COLO668 (cell line): ENCODE measurements at regions not wholly inside any gene's neighbourhood (a gene's known extent, or its start where the extent isn't known, plus 50 kb on each side); places are given as distances from the start of the nearest gene placed in this dataset.
"Not testable (repeated sequence)": the region's sequence is repeated elsewhere in the genome, so short reads cannot be mapped to it uniquely, and the experiment has no call there.

Experiments used
- DNase-seq: peaks from one replicate; lab custom pipeline; 2025; ENCODE audit not compliant: unreplicated experiment; lab: John Stamatoyannopoulos, UW

DNA sequence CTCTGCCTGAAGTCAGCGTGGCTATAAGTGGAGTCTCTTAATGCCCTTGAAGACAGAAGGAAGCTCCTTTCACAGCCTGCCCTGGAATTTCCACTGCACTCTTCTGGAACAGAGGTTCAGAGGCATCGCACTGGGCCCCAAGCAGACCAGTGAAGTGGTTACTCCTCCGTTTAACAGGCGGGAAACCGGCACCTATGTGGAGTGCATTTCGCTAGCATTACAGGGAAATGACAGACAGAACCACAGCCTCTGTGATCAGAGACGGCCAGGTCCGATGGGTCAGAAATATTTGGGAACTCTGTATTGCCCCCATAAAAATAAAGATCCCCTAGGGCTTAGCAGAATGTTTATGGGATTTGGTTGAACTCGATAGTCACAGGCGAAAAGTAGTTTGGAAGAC, 406.9 kb upstream of the PRKCQ start:
- DNase-seq: no peak

DNA sequence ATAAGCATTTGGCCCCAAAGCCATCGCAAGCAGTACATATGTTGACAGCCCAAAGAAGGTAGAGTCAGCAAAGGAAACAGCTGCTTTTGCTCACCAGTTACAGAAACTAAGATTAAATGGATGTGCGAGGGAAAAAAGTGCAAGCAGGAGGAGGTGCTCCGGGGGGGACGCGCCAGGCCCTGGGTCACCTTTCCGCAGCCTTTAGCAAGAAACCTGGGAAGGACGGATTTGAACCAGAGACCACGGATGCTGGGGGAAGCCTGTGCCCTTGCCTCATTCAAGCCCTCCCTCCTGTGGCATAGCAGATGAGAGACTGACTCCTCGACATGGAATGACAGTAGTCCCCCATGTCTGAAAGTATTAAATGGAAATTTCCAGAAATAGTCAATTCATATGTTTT, 405.6 kb upstream of the PRKCQ start:
- no peak for DNase-seq

DNA sequence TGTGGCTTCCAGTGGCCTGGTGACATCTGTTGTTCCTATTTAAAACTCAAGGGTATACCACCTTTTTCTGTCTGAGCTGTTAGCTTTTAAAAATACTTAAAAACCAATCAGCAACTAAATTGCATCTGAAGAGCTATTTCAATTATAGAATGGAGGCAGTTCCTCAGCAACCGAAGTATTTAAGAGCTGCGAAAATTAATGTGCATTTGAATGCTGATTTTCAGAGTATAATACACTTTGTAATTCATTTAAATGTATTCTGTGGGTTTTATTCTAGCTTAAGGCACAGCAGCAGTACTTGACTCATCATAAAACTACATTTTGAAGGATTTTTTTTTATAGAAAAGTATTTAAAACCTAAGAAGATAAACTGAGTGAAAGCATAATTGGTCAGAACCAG, 404.9 kb upstream of the PRKCQ start:
- no peak for DNase-seq

DNA sequence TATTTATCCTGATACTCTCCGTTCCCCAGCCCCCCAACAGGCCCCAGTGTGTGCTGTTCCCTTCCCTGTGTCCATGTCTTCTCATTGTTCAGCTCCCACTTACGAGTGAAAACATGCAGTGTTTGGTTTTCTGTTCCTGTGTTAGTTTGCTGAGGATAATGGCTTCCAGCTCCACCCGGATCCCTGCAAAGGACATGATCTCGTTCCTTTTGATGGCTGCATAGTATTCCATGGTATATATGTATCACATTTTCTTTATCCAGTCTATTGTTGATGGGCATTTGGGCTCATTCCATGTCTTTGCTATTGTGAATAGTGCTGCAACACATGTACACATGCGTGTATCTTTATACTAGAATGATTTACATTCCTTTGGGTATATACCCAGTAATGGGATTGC, 403.9 kb upstream of the PRKCQ start:
- DNase-seq: not testable (repeated sequence)

DNA sequence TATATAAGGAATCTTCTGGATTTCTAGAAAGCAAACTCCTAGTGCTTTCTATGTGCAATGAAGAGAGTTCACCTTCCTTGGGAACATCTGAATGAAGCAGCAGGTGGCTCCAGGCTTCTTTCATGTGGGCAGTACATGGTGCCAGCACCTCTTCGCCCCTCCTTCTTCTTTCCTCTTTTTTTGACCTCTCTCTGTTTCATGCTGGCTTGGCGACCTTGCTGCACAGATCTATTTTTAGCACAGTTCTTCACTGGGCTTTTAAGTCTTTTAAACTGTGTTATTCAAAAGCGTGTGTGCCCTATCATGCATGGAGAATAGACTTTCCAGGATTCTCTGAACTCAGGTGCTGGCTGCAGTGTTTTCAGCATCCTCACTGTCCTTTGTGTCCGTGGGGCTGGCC, 400.3 kb upstream of the PRKCQ start:
- no peak for DNase-seq

GRCh38 chr10:6979371-6979770, 399.3 kb upstream of the PRKCQ start:
- no peak for DNase-seq

GRCh38 chr10:6978187-6978627, 398.1 kb upstream of the PRKCQ start:
- no peak for DNase-seq

DNA sequence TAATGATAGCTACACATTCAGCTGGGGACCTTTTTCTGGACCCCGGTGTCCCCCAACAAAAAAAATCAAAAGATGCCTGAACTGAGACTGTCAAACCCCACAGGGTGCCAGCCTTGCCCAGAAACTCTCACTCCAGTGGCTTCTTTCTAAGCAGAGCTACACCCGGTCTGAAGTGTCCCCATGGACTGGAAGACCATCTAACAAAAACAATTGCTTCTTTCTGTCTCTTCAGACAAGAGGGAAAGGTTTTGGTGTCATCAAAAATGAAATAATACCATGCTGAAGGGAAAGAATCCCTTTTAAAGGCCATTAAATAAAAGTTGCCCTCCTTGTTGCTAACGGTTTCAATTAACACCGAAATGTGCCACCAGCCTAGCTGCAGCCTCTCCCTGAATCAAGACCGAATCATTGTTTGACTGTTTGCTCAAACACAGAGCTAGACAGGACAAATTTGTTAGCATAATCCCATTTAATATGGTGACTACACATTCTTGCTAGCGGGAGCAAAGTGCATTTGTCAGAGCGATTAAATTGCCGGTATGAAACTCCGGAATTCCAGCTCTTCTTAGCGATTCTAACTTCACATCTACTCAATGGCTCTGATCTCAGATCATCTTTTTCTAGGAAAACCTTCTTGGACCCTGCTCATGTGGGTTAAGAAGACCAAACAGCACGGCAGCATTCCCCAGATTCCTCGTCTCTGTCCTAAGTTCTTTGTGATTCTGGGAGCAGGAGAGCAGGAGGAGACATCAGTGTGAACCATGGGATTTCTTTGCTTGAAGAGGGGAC, 397.5 kb upstream of the PRKCQ start:
- DNase-seq: no peak

DNA sequence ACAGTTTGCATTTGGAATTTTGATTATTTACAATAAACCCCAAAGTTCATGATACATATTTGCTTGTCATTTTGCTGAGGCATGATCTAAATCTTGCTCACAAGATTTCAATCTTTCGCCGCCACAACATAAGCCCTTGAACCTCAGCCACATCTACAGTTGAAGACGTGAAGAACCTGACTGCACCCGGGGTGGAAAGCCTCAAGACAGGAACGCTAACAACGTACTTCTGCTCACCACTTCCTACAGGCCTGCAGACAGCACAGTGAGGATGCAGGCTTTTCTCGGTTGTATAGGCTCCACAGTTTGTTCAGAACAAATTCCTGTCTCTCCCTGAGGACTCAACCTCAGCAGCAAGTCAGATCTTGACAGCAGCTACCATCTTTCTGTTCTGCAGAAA, 393.8 kb upstream of the PRKCQ start:
- DNase-seq: no peak

DNA sequence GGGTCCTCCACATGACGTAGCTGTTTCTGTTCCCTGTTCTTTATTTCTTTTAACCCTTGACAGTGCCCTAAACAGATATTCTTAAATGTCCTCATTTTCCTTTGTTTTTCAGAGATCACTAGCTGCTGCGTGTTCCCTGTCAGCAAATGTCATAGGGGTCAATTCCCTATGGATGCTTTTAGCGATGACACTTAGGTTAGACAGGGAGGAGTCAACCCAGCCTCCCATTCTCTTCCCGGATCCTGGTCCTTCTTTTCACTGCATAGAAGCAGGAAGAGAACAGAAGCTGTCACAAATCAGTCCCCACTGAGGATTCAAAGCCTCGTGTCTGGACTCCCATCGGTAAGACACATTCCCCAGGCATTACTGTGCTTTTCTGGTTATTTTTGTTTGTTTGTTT, 392.1 kb upstream of the PRKCQ start:
- DNase-seq: no peak

DNA sequence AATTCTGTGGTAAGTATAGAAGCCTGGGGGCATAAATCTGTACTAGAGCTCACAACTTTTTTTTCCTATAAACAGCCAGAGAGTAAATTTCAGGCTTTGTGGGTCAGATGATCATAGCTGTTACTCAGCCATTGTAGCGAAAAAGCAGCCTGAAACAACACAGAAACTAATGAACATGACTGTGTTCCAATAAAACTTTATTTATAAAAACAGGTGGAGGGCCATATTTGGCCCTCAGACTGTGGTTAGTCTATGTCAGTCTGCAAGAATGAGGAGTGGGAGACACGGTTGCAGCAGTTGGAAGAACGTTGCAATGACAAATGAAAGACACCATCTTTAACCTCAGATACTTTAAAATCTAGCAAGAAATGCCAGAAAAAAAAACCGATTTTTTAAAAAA, 389.6 kb upstream of the PRKCQ start:
- DNase-seq: no peak

- DNase-seq: no peak
Observed at GRCh38 chr10:6964543-6964942, 384.5 kb upstream of the PRKCQ start.

DNA sequence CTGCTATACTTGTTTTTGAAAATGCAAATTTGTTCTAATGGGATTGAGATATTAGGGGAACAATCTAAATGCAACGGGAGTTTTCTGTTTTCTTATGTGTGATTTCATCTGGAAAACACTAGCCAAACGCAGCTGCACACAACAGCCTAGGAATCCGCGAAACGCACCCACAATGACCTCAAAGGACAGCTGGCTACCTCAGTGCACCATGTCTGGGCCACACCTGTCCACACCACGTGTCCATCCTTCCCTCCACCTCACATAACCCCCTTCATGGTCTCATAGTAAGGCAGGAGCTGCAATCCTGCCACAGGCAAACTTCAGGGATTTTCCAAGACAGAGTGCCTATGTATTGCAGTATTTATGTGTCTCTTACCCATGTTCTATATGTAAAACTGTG, 382.5 kb upstream of the PRKCQ start:
- DNase-seq: no peak

DNA sequence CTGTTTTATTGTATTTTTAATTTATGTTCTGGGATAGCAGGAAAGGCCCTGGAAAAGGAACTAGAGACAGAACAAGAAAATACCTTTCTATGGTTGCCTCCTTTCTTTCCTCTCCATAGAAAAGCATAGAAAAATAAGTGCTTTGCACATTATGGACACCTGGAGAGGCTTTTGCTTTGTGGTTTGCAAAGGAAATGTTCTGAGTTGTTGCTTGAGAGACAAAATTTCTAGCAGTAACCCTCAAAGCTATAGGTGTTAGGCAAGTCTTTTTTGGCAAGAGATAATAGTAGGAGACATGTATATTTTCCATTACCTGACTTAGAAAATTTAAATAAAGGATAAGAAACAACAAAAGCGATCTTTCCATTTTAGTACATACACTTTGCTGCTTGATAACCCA, 378.6 kb upstream of the PRKCQ start:
- DNase-seq: no peak

- DNase-seq: no peak
Observed at GRCh38 chr10:6958254-6958653, 378.2 kb upstream of the PRKCQ start.

- no peak for DNase-seq
Observed at GRCh38 chr10:6957851-6958250, 377.8 kb upstream of the PRKCQ start.

- no peak for DNase-seq
Observed at GRCh38 chr10:6956562-6956961, 376.5 kb upstream of the PRKCQ start.

- DNase-seq: no peak
Observed at GRCh38 chr10:6953271-6953801, 373.3 kb upstream of the PRKCQ start.

GRCh38 chr10:6951732-6952131, 371.7 kb upstream of the PRKCQ start:
- DNase-seq: no peak

DNA sequence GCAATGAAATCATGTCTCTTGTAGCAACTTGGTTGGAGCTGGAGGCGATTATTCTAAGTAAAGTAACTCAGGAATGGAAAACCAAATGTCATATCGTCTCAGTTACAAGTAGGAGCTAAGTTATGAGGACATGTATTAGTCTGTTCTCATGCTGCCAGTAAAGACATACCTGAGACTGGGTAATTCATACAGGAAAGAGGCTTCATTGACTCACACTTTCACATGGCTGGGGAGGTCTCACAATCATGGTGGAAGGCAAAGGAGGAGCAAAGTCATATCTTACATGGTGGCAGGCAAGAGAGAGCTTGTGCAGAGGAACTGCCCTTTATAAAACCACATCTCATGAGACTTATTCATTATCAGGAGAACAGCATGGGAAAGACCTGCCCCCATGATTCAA, 370.1 kb upstream of the PRKCQ start:
- no peak for DNase-seq

DNA sequence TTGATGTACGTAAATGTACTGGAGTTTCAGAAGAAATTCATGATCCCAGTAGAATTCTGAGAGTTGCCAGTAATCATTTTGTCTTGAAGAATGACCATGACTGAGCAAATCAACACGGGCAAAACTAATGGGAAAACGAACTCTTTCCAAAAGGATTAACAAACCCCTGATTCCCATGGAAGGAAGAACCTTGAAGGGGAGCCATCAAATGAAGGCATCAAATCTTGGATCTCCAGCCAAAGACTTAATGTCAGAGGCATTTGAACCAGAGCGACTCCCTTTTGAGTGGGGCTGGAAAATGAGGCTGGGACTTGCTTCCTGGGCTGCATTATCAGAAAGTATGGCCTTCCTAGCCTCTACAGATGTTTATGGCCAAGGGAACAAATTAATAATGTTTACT, 364.4 kb upstream of the PRKCQ start:
- DNase-seq: no peak

DNA sequence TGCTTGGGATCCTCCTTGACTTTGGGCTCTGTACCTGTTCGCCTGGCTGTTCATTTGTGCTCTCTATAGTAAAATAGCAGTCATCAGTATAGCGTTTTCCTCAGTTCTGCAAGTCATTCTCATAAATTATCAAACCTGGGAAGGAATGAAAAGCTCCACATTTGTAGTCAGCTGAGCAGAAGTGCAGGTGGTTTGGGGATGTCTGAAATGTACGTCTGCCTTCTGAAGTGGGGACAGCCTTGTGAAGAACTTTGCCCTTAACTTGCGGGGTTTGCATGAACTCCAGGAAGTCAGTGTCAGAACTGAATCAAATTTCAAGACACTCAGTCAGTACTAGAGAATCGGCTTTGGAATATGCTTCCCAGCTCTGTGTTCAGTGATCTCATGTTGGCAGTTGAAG, 358.3 kb upstream of the PRKCQ start:
- no peak for DNase-seq

GRCh38 chr10:6936931-6937330, 356.9 kb upstream of the PRKCQ start:
- no peak for DNase-seq
